ENCODE measurements at regions not wholly inside any gene's neighbourhood (a gene's known extent, or its start where the extent isn't known, plus 50 kb on each side); places are given as distances from the start of the nearest gene placed in this dataset.

- DNase-seq: no peak
- in situ Hi-C loops (cut with MboI; ENCODE audit: low pct_unique_long_range_greater_than_20kb, low sequenced_read_pairs): no loop called here
Measured at GRCh38 chr2:181114021-181114420, 133.6 kb downstream of the UBE2E3 start.

GRCh38 chr2:181116261-181116660 lies 135.9 kb downstream of the UBE2E3 start:
- no peak for DNase-seq
- in situ Hi-C loops (cut with MboI; ENCODE audit: low pct_unique_long_range_greater_than_20kb, low sequenced_read_pairs): no loop called here

GRCh38 chr2:181117206-181117925 lies 137.0 kb downstream of the UBE2E3 start:
- DNase-seq: no peak
- in situ Hi-C loops (cut with MboI; ENCODE audit: low pct_unique_long_range_greater_than_20kb, low sequenced_read_pairs): no loop called here

- DNase-seq: no peak
- in situ Hi-C loops (cut with MboI; ENCODE audit: low pct_unique_long_range_greater_than_20kb, low sequenced_read_pairs): no loop called here
Measured at GRCh38 chr2:181120625-181121024, 140.2 kb downstream of the UBE2E3 start.

DNA sequence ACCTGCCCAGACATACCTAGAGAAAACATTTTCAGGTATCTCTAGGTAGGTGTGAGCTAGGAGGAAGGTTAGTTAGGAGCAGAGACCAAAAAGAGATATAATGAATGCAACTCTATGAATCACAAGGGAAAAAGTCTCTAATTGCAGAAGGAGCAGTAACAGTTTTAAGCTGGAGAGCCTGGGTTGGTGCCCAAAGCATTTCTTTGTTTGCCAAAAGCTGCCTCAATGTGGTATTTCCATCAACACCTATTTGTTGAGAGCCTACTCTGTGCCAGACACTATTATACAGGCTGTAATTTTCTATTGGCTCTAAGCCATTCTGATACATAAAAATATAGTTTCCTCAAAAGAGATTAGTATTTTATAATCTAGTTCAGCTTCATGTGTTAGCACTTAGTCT lies 141.6 kb downstream of the UBE2E3 start:
- in situ Hi-C loops (cut with MboI; ENCODE audit: low pct_unique_long_range_greater_than_20kb, low sequenced_read_pairs): no loop called here
- DNase-seq: no peak

DNA sequence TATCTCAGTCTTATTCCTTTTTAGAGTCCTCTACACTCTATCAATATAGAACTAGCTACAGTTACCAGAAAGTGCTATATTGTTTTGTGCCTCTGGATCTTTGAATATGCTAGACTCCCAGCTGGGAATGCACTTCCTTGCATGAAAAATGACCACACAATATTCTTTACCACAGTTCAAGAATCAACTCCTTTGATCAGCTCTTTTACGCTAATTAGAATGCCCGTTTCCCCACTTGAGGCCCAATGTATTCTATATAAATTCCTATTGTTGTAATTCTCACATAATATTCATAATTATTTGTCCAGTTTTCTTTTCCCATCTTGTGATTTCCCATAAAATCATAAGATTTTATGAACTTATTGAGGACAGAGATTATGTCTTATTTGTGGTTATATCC lies 142.2 kb downstream of the UBE2E3 start:
- in situ Hi-C loops (cut with MboI; ENCODE audit: low pct_unique_long_range_greater_than_20kb, low sequenced_read_pairs): no loop called here
- DNase-seq: peak; percentile 12

GRCh38 chr2:181123798-181124231 lies 143.4 kb downstream of the UBE2E3 start:
- in situ Hi-C loops (cut with MboI; ENCODE audit: low pct_unique_long_range_greater_than_20kb, low sequenced_read_pairs): no loop called here
- DNase-seq: peak; percentile 78

DNA sequence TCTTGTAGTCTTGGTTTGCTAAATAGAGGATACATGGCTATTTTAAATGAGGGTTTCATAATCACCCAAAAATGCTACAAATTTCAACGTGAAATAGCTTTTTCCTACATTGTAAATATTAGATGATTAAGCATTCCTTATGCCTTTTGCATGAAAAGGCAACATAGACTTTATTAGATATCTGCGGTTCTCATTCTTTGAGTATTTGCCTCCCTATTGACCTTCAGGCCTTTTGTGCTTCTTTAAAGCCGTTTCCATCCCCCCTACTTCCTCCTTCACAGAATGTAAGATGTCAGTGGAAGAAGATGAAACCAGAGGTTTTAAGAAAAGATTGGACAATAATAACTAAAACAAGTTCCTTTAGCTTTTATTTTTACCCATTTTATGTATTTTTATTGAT lies 144.1 kb downstream of the UBE2E3 start:
- in situ Hi-C loops (cut with MboI; ENCODE audit: low pct_unique_long_range_greater_than_20kb, low sequenced_read_pairs): no loop called here
- DNase-seq: peak; percentile 18

GRCh38 chr2:181125359-181125758 lies 145.0 kb downstream of the UBE2E3 start:
- DNase-seq: no peak

GRCh38 chr2:181126311-181126868 lies 146.0 kb downstream of the UBE2E3 start:
- DNase-seq: no peak
- in situ Hi-C loops (cut with MboI; ENCODE audit: low pct_unique_long_range_greater_than_20kb, low sequenced_read_pairs): no loop called here

More at GRCh38 chr2:181125359-181125758, 145.0 kb downstream of the UBE2E3 start:
- in situ Hi-C loops (cut with MboI; ENCODE audit: low pct_unique_long_range_greater_than_20kb, low sequenced_read_pairs): no loop called here

- in situ Hi-C loops (cut with MboI; ENCODE audit: low pct_unique_long_range_greater_than_20kb, low sequenced_read_pairs): no loop called here
- DNase-seq: no peak
Measured at GRCh38 chr2:181128199-181128598, 147.8 kb downstream of the UBE2E3 start.

DNA sequence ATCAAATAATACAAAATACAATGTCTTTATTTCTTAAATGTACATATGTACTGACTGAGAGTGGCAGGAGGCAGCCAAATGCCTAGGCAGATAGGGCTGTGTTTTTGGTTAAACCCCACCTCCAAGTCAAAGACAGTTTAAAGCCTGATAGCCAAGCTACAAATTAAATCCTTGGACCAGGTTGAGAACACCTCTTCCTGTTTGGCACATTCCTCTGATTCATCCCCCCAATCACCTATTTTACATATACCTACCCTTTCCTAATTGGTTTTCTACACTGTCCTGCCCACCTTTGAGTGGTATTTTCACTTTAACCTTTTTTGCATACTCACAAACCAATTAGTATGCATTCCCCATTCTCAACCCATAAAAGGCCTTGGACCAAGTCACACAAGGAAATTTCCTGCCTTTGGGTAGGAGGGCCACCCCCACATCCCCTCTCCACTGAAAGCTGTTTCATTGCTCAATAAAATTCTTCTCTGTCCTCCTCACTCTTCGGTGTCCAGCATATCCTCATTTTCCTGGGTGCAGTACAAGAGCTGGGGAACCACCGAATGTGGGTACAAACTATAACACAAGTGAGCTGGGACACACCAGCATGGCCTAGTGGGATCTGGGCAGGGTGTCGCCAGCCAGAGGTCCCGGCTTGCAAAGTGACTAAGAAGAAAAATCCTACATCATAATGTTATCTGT lies 149.1 kb downstream of the UBE2E3 start:
- in situ Hi-C loops (cut with MboI; ENCODE audit: low pct_unique_long_range_greater_than_20kb, low sequenced_read_pairs): no loop called here
- DNase-seq: no peak

DNA sequence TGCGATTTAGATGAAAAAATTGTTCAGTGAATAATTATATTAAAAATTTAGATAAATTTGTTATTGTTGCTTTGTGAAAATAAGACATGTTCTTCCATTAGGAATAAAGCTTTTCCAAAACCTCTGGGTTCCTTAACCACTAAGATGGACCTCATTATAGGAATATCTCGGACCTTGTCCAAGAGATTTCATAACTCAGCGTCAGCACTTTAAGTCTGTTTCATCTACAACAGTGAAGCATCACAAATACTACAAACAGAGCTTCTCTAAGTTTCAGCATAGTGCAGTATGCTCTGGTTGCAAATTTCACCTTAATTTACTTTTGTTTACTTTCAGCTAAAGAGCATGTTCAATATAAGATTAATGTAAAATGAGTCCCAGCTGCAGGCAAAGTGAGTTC lies 150.3 kb downstream of the UBE2E3 start:
- in situ Hi-C loops (cut with MboI; ENCODE audit: low pct_unique_long_range_greater_than_20kb, low sequenced_read_pairs): no loop called here
- DNase-seq: no peak

GRCh38 chr2:181131584-181131983 lies 151.2 kb downstream of the UBE2E3 start:
- no peak for DNase-seq
- in situ Hi-C loops (cut with MboI; ENCODE audit: low pct_unique_long_range_greater_than_20kb, low sequenced_read_pairs): no loop called here

- DNase-seq: no peak
- in situ Hi-C loops (cut with MboI; ENCODE audit: low pct_unique_long_range_greater_than_20kb, low sequenced_read_pairs): no loop called here
Measured at GRCh38 chr2:181138816-181139215, 158.4 kb downstream of the UBE2E3 start.

GRCh38 chr2:181139831-181140230 lies 159.4 kb downstream of the UBE2E3 start:
- DNase-seq: no peak
- in situ Hi-C loops (cut with MboI; ENCODE audit: low pct_unique_long_range_greater_than_20kb, low sequenced_read_pairs): no loop called here

DNA sequence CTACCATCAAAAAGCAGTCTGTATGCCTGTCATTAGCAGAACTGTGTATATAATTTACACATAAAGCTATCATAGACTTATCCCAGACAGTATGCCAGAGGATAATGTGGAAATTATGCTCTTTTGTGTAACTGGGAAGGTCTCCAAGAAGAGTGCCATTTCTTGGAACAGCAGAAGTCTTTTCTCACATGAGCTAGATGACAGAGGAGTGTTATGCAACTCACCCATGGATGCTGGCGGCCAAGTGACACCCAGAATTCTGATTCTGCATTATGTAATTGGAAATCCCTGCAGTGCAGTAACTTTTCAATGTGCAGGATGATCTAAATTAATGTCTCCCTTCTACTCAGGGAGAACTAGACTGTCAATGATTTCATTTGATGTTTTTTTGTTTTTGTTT lies 160.0 kb downstream of the UBE2E3 start:
- DNase-seq: no peak
- in situ Hi-C loops (cut with MboI; ENCODE audit: low pct_unique_long_range_greater_than_20kb, low sequenced_read_pairs): no loop called here

GRCh38 chr2:181140928-181141327 lies 160.5 kb downstream of the UBE2E3 start:
- in situ Hi-C loops (cut with MboI; ENCODE audit: low pct_unique_long_range_greater_than_20kb, low sequenced_read_pairs): no loop called here
- no peak for DNase-seq

- in situ Hi-C loops (cut with MboI; ENCODE audit: low pct_unique_long_range_greater_than_20kb, low sequenced_read_pairs): no loop called here
- no peak for DNase-seq
Measured at GRCh38 chr2:181141676-181142075, 161.3 kb downstream of the UBE2E3 start.

DNA sequence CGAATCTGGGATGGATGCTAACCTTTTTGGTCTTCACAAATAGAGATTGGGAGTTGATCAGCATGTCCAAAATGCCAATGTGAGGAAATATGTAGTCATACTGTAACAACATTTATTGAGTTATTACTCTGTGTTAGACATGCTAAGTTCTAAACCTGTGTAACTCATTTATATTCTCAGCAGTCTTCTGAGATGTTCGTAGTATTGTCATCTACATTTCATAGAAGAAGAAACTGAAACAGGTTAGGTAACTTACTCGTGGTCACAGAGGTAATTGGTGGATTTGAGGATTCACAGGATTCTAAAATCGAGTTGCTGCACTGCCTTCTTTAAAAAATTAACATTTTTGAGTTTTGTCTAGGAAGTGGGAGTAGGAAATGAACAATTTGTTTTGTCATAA lies 162.1 kb downstream of the UBE2E3 start:
- in situ Hi-C loops (cut with MboI; ENCODE audit: low pct_unique_long_range_greater_than_20kb, low sequenced_read_pairs): no loop called here
- DNase-seq: no peak
